NCI-H128 (cell line): ENCODE measurements at regions not wholly inside any gene's neighbourhood (a gene's known extent, or its start where the extent isn't known, plus 50 kb on each side); places are given as distances from the start of the nearest gene placed in this dataset.

Source experiments
- DNase-seq: peaks from one replicate; lab custom pipeline; 2025; ENCODE audit not compliant: unreplicated experiment; lab: John Stamatoyannopoulos, UW

- DNase-seq, result no peak
These were observed 476.7 kb downstream of the RFC3 start for GRCh38 chr13:34294483-34295129.

- no peak for DNase-seq
These were observed 482.6 kb downstream of the RFC3 start for GRCh38 chr13:34300559-34300958.

DNA sequence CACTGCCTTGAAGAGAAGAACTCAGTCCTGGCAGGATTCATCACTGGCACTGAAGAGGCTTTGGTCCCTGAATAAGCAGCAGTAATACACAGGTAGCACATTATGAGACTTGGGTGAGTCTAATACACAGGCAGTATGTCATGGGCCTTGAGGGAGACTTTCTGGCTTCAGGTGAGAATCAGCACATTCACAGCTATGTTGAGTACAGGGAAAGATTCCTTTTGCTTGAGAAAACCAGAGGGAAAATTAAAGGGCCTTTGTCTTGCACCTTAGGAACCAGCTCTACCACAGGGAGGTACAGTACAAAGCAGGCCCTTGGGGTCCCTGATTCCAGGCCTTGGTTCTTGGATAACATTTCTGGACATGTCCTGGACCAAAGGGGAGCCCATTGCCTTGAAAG lies 484.6 kb downstream of the RFC3 start:
- DNase-seq, result no peak

- no peak for DNase-seq
These were observed 485.4 kb downstream of the RFC3 start for GRCh38 chr13:34303346-34303745.

GRCh38 chr13:34307607-34308006 lies 489.7 kb downstream of the RFC3 start:
- no peak for DNase-seq

DNA sequence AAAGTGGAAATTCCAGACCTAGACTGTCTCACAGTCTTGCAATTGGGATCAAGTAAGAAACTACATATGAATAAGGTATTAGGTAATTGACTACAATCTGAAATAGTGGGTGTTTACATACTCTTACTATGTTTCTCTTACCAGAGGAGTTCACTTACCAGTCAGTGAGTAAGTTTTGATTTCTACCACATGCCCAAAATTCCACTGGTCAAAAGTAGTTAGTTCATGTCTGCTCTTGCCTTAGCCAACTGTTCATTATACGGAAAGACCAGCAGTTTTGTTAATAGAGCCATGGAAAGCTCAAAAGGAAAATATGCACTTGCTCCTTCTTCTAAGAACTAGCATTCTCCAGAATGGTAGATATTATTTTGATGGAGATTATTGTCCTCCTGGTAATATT lies 490.8 kb downstream of the RFC3 start:
- DNase-seq, result no peak

DNA sequence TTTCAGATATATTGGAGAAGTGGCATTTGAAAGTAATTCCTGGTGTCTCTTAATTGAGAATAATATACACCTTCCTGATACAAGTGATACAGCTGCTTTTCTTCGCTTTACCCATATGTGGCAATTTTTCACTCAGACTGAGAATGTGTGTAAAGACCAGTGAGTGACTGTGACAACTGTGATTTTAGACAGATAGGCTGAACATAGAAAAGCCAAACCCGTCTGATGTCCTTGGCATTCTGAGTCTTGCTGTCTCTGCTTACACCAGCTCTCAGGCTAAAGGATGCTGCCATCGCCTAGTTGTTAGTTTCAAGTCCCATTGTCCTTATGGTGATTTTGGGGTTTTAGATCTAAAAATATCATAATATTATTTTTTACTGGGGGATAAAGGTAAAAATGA lies 492.6 kb downstream of the RFC3 start:
- DNase-seq, result no peak

DNA sequence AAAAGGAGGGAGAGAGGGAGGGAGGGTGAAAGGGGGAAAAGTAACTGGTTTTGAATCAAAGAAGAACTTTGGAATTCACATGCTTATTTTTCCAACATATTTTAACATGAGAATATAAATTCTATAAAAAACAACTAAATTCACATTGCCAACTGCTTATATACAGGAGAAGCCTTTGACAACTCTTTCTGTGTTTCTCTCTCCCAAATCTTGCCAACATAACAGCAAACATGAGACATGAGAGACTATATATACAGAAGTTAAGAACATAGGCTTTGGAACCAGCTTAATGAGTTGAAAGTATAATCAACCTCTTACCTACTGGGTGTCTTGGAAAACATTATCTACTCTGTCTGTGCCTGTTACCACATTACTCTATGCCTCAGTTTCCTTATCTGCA lies 493.3 kb downstream of the RFC3 start:
- no peak for DNase-seq

- DNase-seq, result no peak
These were observed 494.6 kb downstream of the RFC3 start for GRCh38 chr13:34312578-34312977.

DNA sequence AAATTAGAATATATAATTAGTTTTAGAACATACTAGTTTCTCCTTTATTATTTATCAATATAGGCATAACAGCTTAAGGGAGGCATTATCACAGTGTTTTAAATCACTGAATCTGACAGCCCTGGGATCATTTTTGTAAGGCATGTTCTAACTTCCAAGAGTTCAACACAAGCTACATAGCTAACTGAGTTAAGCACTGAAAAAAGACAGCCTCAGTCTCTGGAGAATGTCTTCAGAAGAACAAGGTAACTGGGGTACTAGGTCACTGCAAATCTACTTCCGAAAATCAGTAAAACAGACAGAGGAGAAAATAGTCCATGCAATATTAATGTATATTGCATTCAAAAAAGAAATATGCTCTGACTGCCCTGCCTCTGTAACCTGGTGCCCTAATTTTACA lies 502.1 kb downstream of the RFC3 start:
- no peak for DNase-seq

- no peak for DNase-seq
These were observed 504.2 kb downstream of the RFC3 start for GRCh38 chr13:34322014-34322742.

GRCh38 chr13:34322743-34323074 lies 504.8 kb downstream of the RFC3 start:
- DNase-seq, result no peak

DNA sequence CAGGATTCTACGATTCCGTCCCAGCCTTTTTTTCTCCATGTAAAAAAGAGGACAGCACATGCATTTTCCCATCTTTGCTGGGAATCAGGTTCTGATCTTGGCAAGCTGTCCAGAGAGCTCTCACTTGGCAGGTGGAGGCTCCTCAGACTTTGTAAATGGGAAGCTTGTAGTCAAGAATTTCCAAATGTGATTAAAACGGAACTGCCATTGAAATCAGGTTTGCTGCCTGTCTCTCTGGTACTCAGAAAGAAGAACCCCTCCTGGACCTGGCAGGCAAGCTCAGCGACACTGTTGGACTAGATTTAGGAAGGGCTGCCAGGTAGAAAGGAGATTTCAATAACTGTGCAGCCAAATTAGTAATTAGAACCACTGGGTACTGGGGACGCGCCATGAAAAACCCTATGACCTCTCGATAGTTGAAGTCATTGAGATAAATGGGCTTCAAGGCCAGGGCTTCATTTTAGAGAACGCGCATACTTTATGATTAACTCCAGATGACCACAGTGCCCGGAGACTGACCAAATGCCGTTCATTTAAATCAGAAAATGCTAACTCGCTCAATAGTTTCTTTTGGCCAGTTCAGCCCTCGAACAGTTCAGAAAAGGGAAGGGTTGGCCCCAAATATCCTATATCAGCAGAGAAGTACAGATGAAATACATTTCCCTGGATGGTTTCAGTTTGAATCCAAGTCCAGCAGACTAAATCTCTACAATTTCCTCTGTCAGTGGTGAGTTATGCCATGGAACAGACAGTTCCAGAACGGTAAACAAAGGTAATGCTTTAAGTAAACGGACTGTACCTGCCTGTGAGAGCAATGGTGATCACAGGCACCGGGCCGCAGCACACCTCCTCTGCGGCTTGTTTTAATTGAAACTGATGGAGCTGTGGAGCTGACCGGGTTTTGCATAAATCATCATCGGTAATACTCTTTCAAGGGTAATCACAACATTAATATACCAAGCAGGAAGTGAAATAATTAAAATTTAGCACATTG lies 517.4 kb downstream of the RFC3 start:
- DNase-seq, result no peak

- no peak for DNase-seq
These were observed 520.2 kb downstream of the RFC3 start for GRCh38 chr13:34338102-34338501.

GRCh38 chr13:34340534-34340933 lies 522.6 kb downstream of the RFC3 start:
- no peak for DNase-seq

DNA sequence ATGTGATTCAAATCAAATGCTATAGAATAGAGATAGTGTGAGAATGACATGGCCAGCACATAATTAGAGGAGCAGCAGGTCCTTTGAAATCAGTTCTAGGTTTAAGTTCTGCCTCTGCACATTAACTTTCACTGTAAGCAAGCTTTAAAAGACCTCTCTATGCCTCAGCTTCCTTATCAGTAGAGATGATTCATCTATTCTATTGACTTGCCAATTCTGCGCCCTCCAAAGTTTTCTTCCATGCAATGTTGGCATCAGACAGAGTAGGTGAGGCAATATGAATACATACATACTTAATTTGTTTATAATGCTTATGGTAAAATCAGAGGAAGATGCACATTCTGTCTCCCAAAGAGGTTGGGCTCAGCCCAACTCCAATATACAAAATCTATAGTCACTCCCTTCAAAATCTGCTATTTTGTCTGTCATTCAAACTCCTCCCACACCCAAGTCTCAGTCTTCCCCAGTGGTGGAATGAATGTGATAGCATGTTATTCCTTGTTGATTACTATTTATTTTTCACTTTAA lies 525.5 kb downstream of the RFC3 start:
- DNase-seq, result no peak

DNA sequence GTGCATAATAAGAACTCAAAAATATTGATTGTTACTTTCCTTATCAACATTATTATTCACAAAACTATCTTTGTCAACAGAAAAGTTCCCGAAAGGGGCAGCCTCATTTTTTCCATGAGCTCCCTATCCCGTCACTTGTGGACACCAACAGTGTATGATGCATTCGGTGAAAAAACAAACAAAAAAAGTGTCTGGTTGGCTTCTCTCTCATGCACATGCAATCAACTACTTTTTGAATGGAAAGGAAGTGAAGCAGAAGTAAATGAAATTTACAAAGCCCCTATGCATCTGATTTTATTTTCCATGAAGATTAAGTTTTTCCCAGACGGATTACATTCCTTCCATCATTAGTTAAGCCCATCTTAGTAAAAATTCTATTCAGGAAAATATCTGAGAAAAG lies 526.9 kb downstream of the RFC3 start:
- no peak for DNase-seq

DNA sequence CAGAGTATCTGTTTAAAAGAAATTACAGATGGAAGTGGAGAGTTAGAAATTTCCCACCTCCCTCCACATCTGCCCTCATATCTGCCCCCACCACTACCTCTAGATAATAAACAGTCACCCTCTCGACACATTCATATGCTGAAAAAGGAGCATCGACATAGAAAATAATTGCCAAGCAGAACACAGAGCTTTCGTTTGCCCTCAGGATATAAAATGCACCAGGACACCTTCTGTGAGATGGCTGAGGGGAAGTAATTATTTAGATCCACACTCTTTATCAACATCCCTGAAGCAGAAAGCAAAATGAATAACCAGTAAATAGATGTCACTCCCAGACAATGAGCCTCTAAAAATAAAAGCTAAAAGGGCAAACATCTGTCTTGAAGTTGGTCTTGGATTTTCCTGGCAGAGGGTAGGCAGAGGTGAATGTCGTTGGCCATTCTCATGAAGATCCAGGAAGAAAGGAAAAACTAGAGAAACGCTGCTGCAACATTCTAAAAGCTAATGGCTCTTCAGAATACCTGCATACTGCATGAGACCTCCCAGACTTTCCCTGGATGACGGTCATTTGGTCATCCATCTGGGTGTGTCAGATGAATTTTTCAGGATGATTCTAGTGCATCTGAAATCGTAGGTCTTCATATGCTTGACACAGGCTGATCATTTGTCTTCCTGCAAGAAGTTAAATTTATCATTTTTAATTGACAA lies 527.5 kb downstream of the RFC3 start:
- DNase-seq, result no peak

DNA sequence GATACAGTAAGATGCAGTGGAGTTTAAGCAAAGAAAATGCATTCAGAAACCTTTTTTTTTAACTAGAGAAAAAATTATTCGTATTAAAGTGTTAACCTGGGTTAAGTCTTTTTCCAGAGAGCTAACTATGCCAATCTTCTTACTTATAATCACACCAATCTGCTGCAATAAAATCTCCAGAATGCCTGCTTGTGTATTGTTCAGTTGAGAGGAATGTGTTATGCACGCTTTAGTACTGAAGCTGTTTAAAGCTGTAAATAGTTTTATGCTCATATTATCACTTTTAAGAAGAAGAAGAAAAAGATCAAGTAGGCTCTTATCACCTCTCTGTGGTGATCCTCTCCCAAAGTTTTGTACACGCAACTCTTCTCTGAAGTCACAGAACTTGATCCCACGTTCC lies 528.7 kb downstream of the RFC3 start:
- DNase-seq, result no peak

- no peak for DNase-seq
These were observed 530.0 kb downstream of the RFC3 start for GRCh38 chr13:34347784-34348573.
